Thyroid gland (tissue), 4 donors: ENCODE measurements at regions not wholly inside any gene's neighbourhood (a gene's known extent, or its start where the extent isn't known, plus 50 kb on each side); places are given as distances from the start of the nearest gene placed in this dataset.

Source experiments
- DNase-seq, 2 donors: peaks; one replicate each; pipeline ENCODE4 v3.0.0-alpha.2; 2019
- H3K27ac ChIP-seq, 3 donors: fragments of 200-600 bp; sonication (generic); 1 replicate in 2 of 3; 2 replicates in 1 of 3; pipeline ENCODE4 v1.5.1; 2016 to 2019; ENCODE audit warnings: mild to moderate bottlenecking in 1 of 3, moderate library complexity in 1 of 3
- H3K27me3 ChIP-seq: fragments of 200-600 bp; sonication (generic); one replicate; pipeline ENCODE4 v1.5.1; 2019
- H3K36me3 ChIP-seq, 2 donors: fragments of 200-600 bp; sonication (generic); one replicate each; pipeline ENCODE4 v1.5.1; 2016 to 2019
- H3K4me1 ChIP-seq, 2 donors: fragments of 200-600 bp; sonication (generic); one replicate each; pipeline ENCODE4 v1.5.1; 2017 to 2019
- H3K4me3 ChIP-seq, 3 donors: fragments of 200-600 bp; sonication (generic); replicated peaks in 1 of 3; 1 replicate in 2 of 3; 2 replicates in 1 of 3; pipeline ENCODE4 v1.5.1; 2016; ENCODE audit warnings: mild to moderate bottlenecking in 1 of 3
- H3K9me3 ChIP-seq: fragments of 200-600 bp; sonication (generic); one replicate; pipeline ENCODE4 v1.5.1; 2017
- POLR2A ChIP-seq, 2 donors: fragments of 450-650 bp; IDR thresholded peaks; one replicate each; pipeline ENCODE4 v1.6.1; 2017; ENCODE audit warnings: antibody characterized with exemption in 2 of 2, mild to moderate bottlenecking in 2 of 2, moderate library complexity in 1 of 2
- WGBS, 2 donors: methylation state at CpG; one replicate each; pipeline ENCODE4 v1.1.5; 2017; 5-methylcytosine and 5-hydroxymethylcytosine counted together
- intact Hi-C: fragments of 100-400 bp; cut with DNase I; formaldehyde crosslinking; loops from one replicate; pipeline ENCODE4 v1.15.1; 2023
- TF ChIP-seq, protein P1 (sequence below), 6 experiments: fragments of 200-600 bp in 3 of 6; fragments of 450-650 bp in 3 of 6; sonication (generic) in 3 of 6; IDR thresholded peaks; one replicate each; pipeline ENCODE4 v1.5.1; 2016 to 2019; ENCODE audit warnings: antibody characterized with exemption in 6 of 6, mild to moderate bottlenecking in 2 of 6, inconsistent platforms in 1 of 6, moderate library complexity in 1 of 6

DNA sequence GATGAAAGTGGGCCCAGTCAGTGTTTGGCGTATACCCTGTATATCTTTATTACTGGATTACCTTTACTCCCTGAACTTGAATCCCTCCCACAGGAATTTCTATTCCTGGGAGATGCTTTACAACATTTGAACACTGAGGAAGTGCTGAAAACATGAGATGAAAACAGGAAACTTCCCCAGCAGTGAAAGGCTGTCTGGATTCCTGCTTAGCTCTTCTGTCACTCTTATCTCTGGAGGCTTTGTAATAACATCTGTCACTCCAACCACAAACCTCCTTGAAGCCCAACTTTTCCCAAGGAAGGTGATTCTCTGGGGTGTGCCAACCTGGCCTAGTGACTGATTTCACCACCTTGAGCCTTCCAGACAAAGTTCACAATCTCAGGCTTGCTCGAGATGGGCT lies 264.5 kb upstream of the BMP2 start:
- Histone ChIP-seq H3K27me3 (no peaks in the 10 kb centered on the region), H3K27ac (no peak overlapping the region), H3K4me3 (no peak overlapping the region), H3K4me1 (no peaks in the 10 kb centered on the region), H3K36me3 (no peaks in the 10 kb centered on the region), H3K9me3 (no peaks in the 10 kb centered on the region)
- 83 to 91% methylated on average over 2 of the region's 2 CpGs for WGBS, 2 donors
- intact Hi-C loops: no loop called here
- TF ChIP-seq, protein P1, sequence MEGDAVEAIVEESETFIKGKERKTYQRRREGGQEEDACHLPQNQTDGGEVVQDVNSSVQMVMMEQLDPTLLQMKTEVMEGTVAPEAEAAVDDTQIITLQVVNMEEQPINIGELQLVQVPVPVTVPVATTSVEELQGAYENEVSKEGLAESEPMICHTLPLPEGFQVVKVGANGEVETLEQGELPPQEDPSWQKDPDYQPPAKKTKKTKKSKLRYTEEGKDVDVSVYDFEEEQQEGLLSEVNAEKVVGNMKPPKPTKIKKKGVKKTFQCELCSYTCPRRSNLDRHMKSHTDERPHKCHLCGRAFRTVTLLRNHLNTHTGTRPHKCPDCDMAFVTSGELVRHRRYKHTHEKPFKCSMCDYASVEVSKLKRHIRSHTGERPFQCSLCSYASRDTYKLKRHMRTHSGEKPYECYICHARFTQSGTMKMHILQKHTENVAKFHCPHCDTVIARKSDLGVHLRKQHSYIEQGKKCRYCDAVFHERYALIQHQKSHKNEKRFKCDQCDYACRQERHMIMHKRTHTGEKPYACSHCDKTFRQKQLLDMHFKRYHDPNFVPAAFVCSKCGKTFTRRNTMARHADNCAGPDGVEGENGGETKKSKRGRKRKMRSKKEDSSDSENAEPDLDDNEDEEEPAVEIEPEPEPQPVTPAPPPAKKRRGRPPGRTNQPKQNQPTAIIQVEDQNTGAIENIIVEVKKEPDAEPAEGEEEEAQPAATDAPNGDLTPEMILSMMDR (IDR thresholded peaks at IDR 0.05): no peak
- no peak for TF ChIP-seq POLR2A (IDR thresholded peaks at IDR 0.05)
- no peak for DNase-seq

DNA sequence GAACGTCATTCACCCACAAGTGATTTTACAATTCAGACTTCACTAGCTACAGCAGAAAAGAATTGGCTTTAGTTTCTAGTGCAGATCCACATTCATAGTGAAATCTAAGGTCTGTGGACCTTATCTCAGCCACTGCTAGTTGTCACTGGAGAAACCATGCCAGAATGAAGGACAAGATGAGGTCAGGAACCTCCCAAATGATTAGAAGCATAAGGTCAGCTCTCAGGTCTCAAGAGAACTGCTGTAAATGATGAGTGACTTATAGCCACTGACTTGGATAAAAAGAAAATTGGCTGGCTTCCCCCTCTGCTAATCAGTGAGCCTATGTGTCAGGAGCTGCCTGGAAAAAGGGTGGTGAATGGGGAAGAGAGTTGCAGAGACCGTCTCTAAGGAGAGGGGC lies 265.3 kb upstream of the BMP2 start:
- 78 to 82% methylated on average over 2 of the region's 2 CpGs for WGBS, 2 donors
- Histone ChIP-seq H3K36me3 (no peaks in the 10 kb centered on the region), H3K27me3 (no peaks in the 10 kb centered on the region), H3K9me3 (no peaks in the 10 kb centered on the region), H3K4me3 (no peak overlapping the region), H3K27ac (no peak overlapping the region), H3K4me1 (no peaks in the 10 kb centered on the region)
- no peak for DNase-seq
- intact Hi-C loops: no loop called here
- TF ChIP-seq, protein P1 (IDR thresholded peaks at IDR 0.05): no peak
- no peak for TF ChIP-seq POLR2A (IDR thresholded peaks at IDR 0.05)

DNA sequence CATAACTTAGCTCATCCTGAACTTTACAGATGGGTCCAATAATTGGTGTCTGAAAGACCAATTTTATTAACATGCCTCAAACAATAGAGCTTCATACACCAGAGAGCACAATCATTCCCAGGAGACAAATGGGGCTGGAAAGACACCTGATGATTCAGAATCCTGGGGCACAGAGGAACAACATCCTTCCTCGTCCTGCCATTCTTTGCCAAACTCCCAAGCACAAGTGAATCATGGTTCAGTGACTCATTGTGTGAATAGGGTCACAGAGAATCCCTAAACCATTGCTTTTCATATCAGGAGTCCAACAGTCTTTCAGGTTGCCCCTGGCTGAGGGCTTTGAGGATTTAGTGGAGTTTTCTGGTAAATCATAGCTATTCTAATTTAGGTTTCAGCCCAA lies 266.4 kb upstream of the BMP2 start:
- 40 to 69% methylated on average over 1 of the region's 1 CpG for WGBS, 2 donors
- H3K36me3 ChIP-seq: no peaks in the 10 kb centered on the region
- no peaks in the 10 kb centered on the region for H3K4me1 ChIP-seq
- no peak for TF ChIP-seq POLR2A (IDR thresholded peaks at IDR 0.05)
- TF ChIP-seq, protein P1 (IDR thresholded peaks at IDR 0.05): no peak
- H3K9me3 ChIP-seq: no peaks in the 10 kb centered on the region
- H3K27ac ChIP-seq: no peak overlapping the region
- H3K4me3 ChIP-seq: no peak overlapping the region
- no peak for DNase-seq
- no peaks in the 10 kb centered on the region for H3K27me3 ChIP-seq
- intact Hi-C loops: no loop called here

DNA sequence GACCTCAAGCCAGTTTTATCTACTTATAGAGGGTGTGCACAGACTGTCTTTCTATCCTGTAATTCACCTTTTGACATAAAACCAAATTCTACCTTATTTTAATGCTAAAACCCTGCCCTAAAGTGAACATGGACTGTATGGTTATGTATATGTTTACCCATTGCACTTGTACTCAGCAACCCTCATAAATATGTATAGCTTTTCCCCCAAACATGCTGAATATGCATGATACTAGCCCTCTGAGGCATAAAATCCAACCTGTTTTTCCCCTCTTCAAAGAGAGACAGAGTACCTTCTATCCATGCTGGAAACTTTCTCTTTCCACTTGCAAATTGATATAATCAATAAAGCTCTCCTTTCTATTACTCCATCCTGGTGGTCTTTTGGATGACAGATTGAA lies 267.9 kb upstream of the BMP2 start:
- TF ChIP-seq, protein P1 (IDR thresholded peaks at IDR 0.05): no peak
- no peak for TF ChIP-seq POLR2A (IDR thresholded peaks at IDR 0.05)
- DNase-seq: no peak
- no peak overlapping the region for H3K4me3 ChIP-seq

DNA sequence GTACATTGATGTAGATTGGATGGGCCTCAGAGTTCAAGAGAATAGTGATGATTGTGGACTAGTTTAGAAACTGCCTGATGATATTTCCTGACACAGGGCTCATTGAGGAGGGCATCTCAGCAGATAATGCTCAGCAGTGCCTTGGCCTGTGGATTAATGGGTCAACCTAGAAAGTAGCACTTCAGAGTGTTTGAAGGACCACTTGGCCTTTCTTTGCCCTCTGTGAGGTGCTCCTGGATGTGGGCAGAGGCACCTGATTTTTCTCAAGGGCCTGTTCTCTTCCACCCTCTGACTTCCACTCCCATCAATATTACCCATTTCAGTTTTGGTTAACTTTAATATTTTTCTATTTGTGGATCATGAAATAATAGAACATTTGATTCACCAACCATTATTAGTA lies 270.6 kb upstream of the BMP2 start:
- TF ChIP-seq, protein P1 (IDR thresholded peaks at IDR 0.05): no peak
- no peak for TF ChIP-seq POLR2A (IDR thresholded peaks at IDR 0.05)
- intact Hi-C loops: no loop called here
- no peak for DNase-seq
- H3K27me3 ChIP-seq: no peaks in the 10 kb centered on the region
- H3K4me1 ChIP-seq: no peaks in the 10 kb centered on the region
- no peaks in the 10 kb centered on the region for H3K36me3 ChIP-seq
- H3K4me3 ChIP-seq: no peak overlapping the region
- H3K9me3 ChIP-seq: no peaks in the 10 kb centered on the region
- no peak overlapping the region for H3K27ac ChIP-seq

More for the DNA sequence above, 267.9 kb upstream of the BMP2 start:
- Histone ChIP-seq H3K4me1 (no peaks in the 10 kb centered on the region), H3K27me3 (no peaks in the 10 kb centered on the region), H3K36me3 (no peaks in the 10 kb centered on the region), H3K27ac (no peak overlapping the region), H3K9me3 (no peaks in the 10 kb centered on the region)
- intact Hi-C loops: no loop called here
